ENCODE measurements at regions not wholly inside any gene's neighbourhood (a gene's known extent, or its start where the extent isn't known, plus 50 kb on each side); places are given as distances from the start of the nearest gene placed in this dataset.

DNA sequence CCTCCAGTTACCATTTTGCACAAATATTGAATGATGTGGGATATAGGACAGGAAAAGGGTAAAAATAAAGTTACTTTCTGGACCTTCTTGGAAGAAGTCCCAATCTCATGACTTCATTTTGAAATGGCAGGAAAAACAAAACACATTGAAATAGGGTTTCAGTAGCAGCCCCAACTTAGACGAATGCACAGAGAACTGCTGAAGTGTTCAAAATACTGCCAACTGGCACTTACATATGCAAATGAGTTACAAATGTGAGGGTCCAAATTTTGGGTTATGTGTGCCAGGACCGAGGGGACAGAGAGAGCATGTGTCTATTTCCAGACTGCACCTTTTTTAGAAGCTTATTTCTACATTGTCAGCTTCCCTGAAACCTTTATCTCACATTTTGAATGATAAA is 112.9 kb upstream of the CCDC68 start:
- H3K27me3 Mint-ChIP-seq (ENCODE audit: unreplicated experiment), result no peaks in the 10 kb centered on the region
- no peak for TF ChIP-seq CTCF (IDR thresholded peaks at IDR 0.05; ENCODE audit: unreplicated experiment)
- intact Hi-C loops (cut with micrococcal nuclease; ENCODE audit: unreplicated experiment), result no loop called here
- H3K27ac Mint-ChIP-seq (ENCODE audit: unreplicated experiment), result no peak overlapping the region
- H3K4me3 Mint-ChIP-seq (ENCODE audit: low read depth, unreplicated experiment), result no peak overlapping the region
- no peaks in the 10 kb centered on the region for H3K9me3 Mint-ChIP-seq (ENCODE audit: low read depth, unreplicated experiment)
- BruUV-seq (replicated peaks), result no TSS peak
- CTCF ChIA-PET, result no interaction called here
- DNase-seq, result no peak
- peaks cover 14% of the 10 kb centered on the region for H3K4me1 Mint-ChIP-seq (ENCODE audit: low read depth, unreplicated experiment)
- no peaks in the 10 kb centered on the region for H3K36me3 Mint-ChIP-seq (ENCODE audit: insufficient read depth, unreplicated experiment)

- no peaks in the 10 kb centered on the region for H3K9me3 Mint-ChIP-seq (ENCODE audit: low read depth, unreplicated experiment)
- CTCF ChIA-PET, result no interaction called here
- intact Hi-C loops (cut with micrococcal nuclease; ENCODE audit: unreplicated experiment), result no loop called here
- no peak for TF ChIP-seq CTCF (IDR thresholded peaks at IDR 0.05; ENCODE audit: unreplicated experiment)
- peaks cover 11% of the 10 kb centered on the region for H3K4me1 Mint-ChIP-seq (ENCODE audit: low read depth, unreplicated experiment)
- no peak overlapping the region for H3K27ac Mint-ChIP-seq (ENCODE audit: unreplicated experiment)
- no TSS peak for BruUV-seq (replicated peaks)
- no peak overlapping the region for H3K4me3 Mint-ChIP-seq (ENCODE audit: low read depth, unreplicated experiment)
- H3K27me3 Mint-ChIP-seq (ENCODE audit: unreplicated experiment), result no peaks in the 10 kb centered on the region
- H3K36me3 Mint-ChIP-seq (ENCODE audit: insufficient read depth, unreplicated experiment), result no peaks in the 10 kb centered on the region
- no peak for DNase-seq
Measured at GRCh38 chr18:55069497-55069896, 110.2 kb upstream of the CCDC68 start.

GRCh38 chr18:55064760-55065159 is 105.5 kb upstream of the CCDC68 start:
- Mint-ChIP-seq H3K27ac (ENCODE audit: unreplicated experiment) (no peak overlapping the region), H3K4me1 (ENCODE audit: low read depth, unreplicated experiment) (no peaks in the 10 kb centered on the region), H3K9me3 (ENCODE audit: low read depth, unreplicated experiment) (peaks cover 5% of the 10 kb centered on the region), H3K4me3 (ENCODE audit: low read depth, unreplicated experiment) (no peak overlapping the region), H3K27me3 (ENCODE audit: unreplicated experiment) (no peaks in the 10 kb centered on the region), H3K36me3 (ENCODE audit: insufficient read depth, unreplicated experiment) (no peaks in the 10 kb centered on the region)
- CTCF ChIA-PET, result no interaction called here
- no TSS peak for BruUV-seq (replicated peaks)
- intact Hi-C loops (cut with micrococcal nuclease; ENCODE audit: unreplicated experiment), result no loop called here
- no peak for TF ChIP-seq CTCF (IDR thresholded peaks at IDR 0.05; ENCODE audit: unreplicated experiment)
- DNase-seq, result no peak

GRCh38 chr18:55064073-55064472 is 104.8 kb upstream of the CCDC68 start:
- Mint-ChIP-seq H3K27me3 (ENCODE audit: unreplicated experiment) (no peaks in the 10 kb centered on the region), H3K27ac (ENCODE audit: unreplicated experiment) (no peak overlapping the region), H3K4me3 (ENCODE audit: low read depth, unreplicated experiment) (no peak overlapping the region), H3K4me1 (ENCODE audit: low read depth, unreplicated experiment) (no peaks in the 10 kb centered on the region), H3K36me3 (ENCODE audit: insufficient read depth, unreplicated experiment) (no peaks in the 10 kb centered on the region), H3K9me3 (ENCODE audit: low read depth, unreplicated experiment) (peaks cover 5% of the 10 kb centered on the region)
- intact Hi-C loops (cut with micrococcal nuclease; ENCODE audit: unreplicated experiment), result no loop called here
- TF ChIP-seq CTCF (IDR thresholded peaks at IDR 0.05; ENCODE audit: unreplicated experiment), result no peak
- no TSS peak for BruUV-seq (replicated peaks)
- DNase-seq, result no peak
- CTCF ChIA-PET, result no interaction called here

Data from Calu3 (cell line).